Natural killer cell (primary cell): ENCODE measurements at regions not wholly inside any gene's neighbourhood (a gene's known extent, or its start where the extent isn't known, plus 50 kb on each side); places are given as distances from the start of the nearest gene placed in this dataset.
A peak's percentile ranks its signal among the peaks of the same experiment; 100 is the strongest.

Experiments
- ATAC-seq, 3 donors: fragments of 150-1000 bp in 2 of 3; fragments of 200-7000 bp in 1 of 3; cut with Tn5 transposase; 1 replicate in 1 of 3; 2 replicates in 2 of 3; pipeline ENCODE4 v1.10.0; 2021; ENCODE audit warnings: mild to moderate bottlenecking in 2 of 3, moderate library complexity in 2 of 3
- DNase-seq, 2 donors: peaks; one replicate each; pipeline versions ENCODE4 v3.0.0 to v3.0.0-alpha.2; 2013 to 2021; ENCODE audit warnings: mixed read lengths in 1 of 2
- H3K27ac ChIP-seq: one replicate; pipeline ENCODE4 v1.5.1; 2013; ENCODE audit warnings: mild to moderate bottlenecking, low read length
- H3K27me3 ChIP-seq: one replicate; pipeline ENCODE4 v1.6.1; 2013; ENCODE audit warnings: low read length; ENCODE audit not compliant: control insufficient read depth, insufficient read depth
- H3K36me3 ChIP-seq: one replicate; pipeline ENCODE4 v1.6.1; 2013; ENCODE audit warnings: low read length; ENCODE audit not compliant: control insufficient read depth, insufficient read depth
- H3K4me1 ChIP-seq: one replicate; pipeline ENCODE4 v1.6.1; 2013; ENCODE audit warnings: low read length; ENCODE audit not compliant: control insufficient read depth, insufficient read depth
- H3K4me3 ChIP-seq: one replicate; pipeline ENCODE4 v1.5.1; 2013; ENCODE audit warnings: low read length
- H3K9me3 ChIP-seq: one replicate; pipeline ENCODE4 v1.6.1; 2013; ENCODE audit warnings: low read length; ENCODE audit not compliant: control insufficient read depth, insufficient read depth
- H3K27ac Mint-ChIP-seq, 2 donors: one replicate each; pipeline ENCODE4 v1.8.0; 2022; ENCODE audit warnings: mild to moderate bottlenecking in 2 of 2, mixed read lengths in 2 of 2, moderate library complexity in 1 of 2
- H3K27me3 Mint-ChIP-seq, 2 donors: one replicate each; pipeline ENCODE4 v1.8.0; 2022; ENCODE audit warnings: low read depth in 2 of 2, mixed read lengths in 2 of 2
- H3K36me3 Mint-ChIP-seq: one replicate; pipeline ENCODE4 v1.8.0; 2022; ENCODE audit warnings: mixed read lengths
- H3K4me1 Mint-ChIP-seq, 2 donors: one replicate each; pipeline ENCODE4 v1.8.0; 2022; ENCODE audit warnings: mixed read lengths in 2 of 2
- H3K4me3 Mint-ChIP-seq: one replicate; pipeline ENCODE4 v1.8.0; 2022; ENCODE audit warnings: mild to moderate bottlenecking, moderate library complexity, mixed read lengths
- H3K9me3 Mint-ChIP-seq, 2 donors: one replicate each; pipeline ENCODE4 v1.8.0; 2022; ENCODE audit warnings: mixed read lengths in 2 of 2
- whole genome bisulfite sequencing: methylation state at CpG from one replicate; pipeline ENCODE4 v1.1.7; 2013; ENCODE audit warnings: missing lambda C conversion rate; ENCODE audit not compliant: insufficient coverage; 5-methylcytosine and 5-hydroxymethylcytosine counted together
- intact Hi-C: fragments of 100-400 bp; cut with micrococcal nuclease; formaldehyde crosslinking; loops from one replicate; pipeline ENCODE4 v1.14.2; 2022
- TF ChIP-seq, protein P1 (sequence below): fragments of 200-600 bp; IDR thresholded peaks from one replicate; pipeline ENCODE4 v1.8.0; 2022; ENCODE audit warnings: antibody characterized with exemption

DNA sequence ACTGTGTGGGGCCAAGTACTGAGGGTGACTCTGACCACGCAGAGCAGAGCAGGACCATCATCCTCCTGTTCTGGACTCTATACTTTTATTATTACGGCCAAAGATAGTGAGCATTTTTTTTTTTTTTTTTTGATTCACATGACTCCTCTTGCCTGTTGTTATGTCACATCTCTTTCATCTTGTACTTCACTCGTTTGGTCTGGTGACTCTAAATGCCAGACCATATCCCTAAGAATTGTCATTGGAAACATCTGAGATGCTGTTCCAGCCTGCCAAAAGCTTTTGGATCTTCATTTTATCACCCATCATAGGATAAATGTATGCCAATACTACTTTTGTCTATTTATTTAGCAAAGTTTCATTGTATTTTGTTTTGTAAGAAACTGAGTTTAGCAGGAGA lies 168.2 kb upstream of the RAI14 start:
- Histone ChIP-seq H3K4me3 (no peak overlapping the region), H3K4me1 (peaks cover 13% of the 10 kb centered on the region), H3K27me3 (no peaks in the 10 kb centered on the region), H3K36me3 (no peaks in the 10 kb centered on the region), H3K27ac (no peak overlapping the region), H3K9me3 (no peaks in the 10 kb centered on the region)
- H3K27me3 Mint-ChIP-seq = no peaks in the 10 kb centered on the region
- ATAC-seq = no peak
- no peak overlapping the region for H3K27ac Mint-ChIP-seq
- H3K9me3 Mint-ChIP-seq = no peaks in the 10 kb centered on the region
- TF ChIP-seq, protein P1, sequence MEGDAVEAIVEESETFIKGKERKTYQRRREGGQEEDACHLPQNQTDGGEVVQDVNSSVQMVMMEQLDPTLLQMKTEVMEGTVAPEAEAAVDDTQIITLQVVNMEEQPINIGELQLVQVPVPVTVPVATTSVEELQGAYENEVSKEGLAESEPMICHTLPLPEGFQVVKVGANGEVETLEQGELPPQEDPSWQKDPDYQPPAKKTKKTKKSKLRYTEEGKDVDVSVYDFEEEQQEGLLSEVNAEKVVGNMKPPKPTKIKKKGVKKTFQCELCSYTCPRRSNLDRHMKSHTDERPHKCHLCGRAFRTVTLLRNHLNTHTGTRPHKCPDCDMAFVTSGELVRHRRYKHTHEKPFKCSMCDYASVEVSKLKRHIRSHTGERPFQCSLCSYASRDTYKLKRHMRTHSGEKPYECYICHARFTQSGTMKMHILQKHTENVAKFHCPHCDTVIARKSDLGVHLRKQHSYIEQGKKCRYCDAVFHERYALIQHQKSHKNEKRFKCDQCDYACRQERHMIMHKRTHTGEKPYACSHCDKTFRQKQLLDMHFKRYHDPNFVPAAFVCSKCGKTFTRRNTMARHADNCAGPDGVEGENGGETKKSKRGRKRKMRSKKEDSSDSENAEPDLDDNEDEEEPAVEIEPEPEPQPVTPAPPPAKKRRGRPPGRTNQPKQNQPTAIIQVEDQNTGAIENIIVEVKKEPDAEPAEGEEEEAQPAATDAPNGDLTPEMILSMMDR = no peak
- WGBS = 79% methylated on average over 3 of the region's 3 CpGs
- H3K36me3 Mint-ChIP-seq = no peaks in the 10 kb centered on the region
- intact Hi-C loops = loop anchor here (5.0 kb wide), 1 partner anchor 34 kb away; no protein-coding TSS in a partner anchor
- peaks cover 40 to 46% of the 10 kb centered on the region in 2 donors for H3K4me1 Mint-ChIP-seq
- no peak for DNase-seq
- no peak overlapping the region for H3K4me3 Mint-ChIP-seq

DNA sequence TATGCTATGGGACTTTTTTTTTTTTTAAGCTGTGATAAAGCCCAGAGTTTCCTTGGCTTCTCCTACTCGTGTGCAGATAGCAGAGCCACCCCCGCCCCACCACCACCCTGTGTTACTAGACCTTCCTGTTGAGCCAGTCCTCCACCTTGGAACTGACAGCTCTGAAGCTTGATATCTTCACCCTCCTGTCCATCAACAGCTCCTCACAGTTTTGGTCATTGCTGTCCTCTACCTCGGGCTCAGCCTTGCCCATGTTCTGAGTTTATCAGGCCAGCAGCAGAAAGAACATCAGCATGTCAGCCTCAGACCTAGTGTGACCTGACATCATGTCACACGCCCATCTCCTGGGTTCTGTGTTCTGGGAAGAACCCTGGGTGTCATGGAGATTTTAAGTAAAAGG lies 167.1 kb upstream of the RAI14 start:
- H3K4me3 Mint-ChIP-seq = no peak overlapping the region

DNA sequence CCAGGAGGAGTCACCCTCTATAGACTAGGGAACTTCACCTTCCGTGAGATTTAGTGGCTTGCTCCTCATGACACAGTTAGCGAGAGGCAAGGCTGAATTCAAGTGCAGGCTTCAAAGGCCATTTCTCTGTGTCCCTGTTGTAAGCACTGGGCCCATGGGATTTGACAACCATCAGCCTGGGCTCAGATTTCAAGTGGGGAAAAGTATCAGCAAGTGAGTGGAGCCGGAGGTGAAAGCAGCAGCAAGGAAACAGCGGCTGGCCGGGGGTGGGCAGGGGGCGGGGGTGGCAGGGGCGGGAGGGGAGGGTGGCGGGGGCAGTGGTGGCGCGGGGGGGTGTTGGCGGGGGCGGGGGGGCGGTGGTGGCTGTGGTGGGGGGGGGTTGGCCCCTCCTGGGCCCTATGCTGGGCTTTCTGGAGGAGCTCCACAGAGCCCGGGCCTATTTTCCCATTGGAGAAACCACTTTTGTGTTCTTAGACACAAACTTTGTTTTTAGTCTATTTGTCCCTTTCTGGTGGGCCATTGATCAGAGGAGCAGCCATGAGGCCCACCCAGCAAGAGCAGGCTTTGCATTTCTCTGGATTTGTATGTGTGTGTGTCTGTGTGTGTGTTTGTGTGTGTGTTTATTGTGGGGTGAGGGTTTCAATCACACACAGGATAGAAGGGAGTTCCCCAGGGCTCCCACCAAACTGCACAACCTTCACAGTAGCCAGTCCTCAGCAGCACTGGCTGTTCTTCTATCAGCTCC lies 165.4 kb upstream of the RAI14 start:
- WGBS = 66% methylated on average over 3 of the region's 14 CpGs
- Mint-ChIP-seq H3K27me3 (no peaks in the 10 kb centered on the region), H3K9me3 (no peaks in the 10 kb centered on the region), H3K4me1 (peaks cover 68 to 73% of the 10 kb centered on the region in 2 donors), H3K27ac (peak overlapping the region; percentile 82 to 83), H3K4me3 (peak overlapping the region; percentile 65), H3K36me3 (no peaks in the 10 kb centered on the region)
- no peaks in the 10 kb centered on the region for H3K36me3 ChIP-seq
- H3K4me1 ChIP-seq = peaks cover 29% of the 10 kb centered on the region
- intact Hi-C loops = no loop called here
- H3K9me3 ChIP-seq = no peaks in the 10 kb centered on the region
- ATAC-seq (peak in 1 of 3 donors; percentile 21), DNase-seq (no peak)
- H3K27me3 ChIP-seq = no peaks in the 10 kb centered on the region
- H3K27ac ChIP-seq = peak overlapping the region; percentile 41
- no peak overlapping the region for H3K4me3 ChIP-seq
- TF ChIP-seq, protein P1 = no peak

More for the DNA sequence above, 167.1 kb upstream of the RAI14 start:
- H3K4me3 ChIP-seq = no peak overlapping the region
- no peaks in the 10 kb centered on the region for H3K27me3 ChIP-seq
- H3K4me1 ChIP-seq = peaks cover 14% of the 10 kb centered on the region
- H3K27ac ChIP-seq = no peak overlapping the region
- Mint-ChIP-seq H3K9me3 (no peaks in the 10 kb centered on the region), H3K4me1 (peaks cover 51 to 56% of the 10 kb centered on the region in 2 donors), H3K27ac (peak overlapping the region; percentile 8 to 61), H3K27me3 (no peaks in the 10 kb centered on the region), H3K36me3 (no peaks in the 10 kb centered on the region)
- H3K36me3 ChIP-seq = no peaks in the 10 kb centered on the region
- H3K9me3 ChIP-seq = no peaks in the 10 kb centered on the region
- no peak for DNase-seq
- intact Hi-C loops = loop anchor here (5.0 kb wide), 1 partner anchor 33 kb away; no protein-coding TSS in a partner anchor
- 67% methylated on average over 3 of the region's 4 CpGs for WGBS
- TF ChIP-seq, protein P1 = no peak
- no peak for ATAC-seq

DNA sequence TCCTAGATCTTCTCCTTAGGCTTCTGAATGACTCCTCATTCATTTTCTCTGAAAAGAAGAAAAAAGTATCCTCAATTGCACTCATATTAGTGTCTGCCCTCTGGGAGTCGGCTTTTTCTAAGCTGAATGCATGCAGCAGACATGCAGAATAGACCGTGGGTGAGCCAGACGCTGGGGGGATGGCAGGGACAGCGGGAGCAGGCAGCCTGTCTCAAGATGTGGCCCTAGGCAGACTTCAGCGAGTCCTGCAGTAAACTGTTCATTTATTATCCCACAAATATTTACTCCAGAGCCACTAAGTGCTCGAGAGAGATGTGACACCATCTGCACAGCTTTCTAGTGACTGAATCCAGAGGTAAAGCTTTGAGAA lies 164.9 kb upstream of the RAI14 start:
- no peaks in the 10 kb centered on the region for H3K27me3 ChIP-seq
- ATAC-seq (no peak), DNase-seq (no peak)
- no peaks in the 10 kb centered on the region for H3K9me3 ChIP-seq
- H3K36me3 ChIP-seq = no peaks in the 10 kb centered on the region
- Mint-ChIP-seq H3K9me3 (no peaks in the 10 kb centered on the region), H3K4me1 (peaks cover 70 to 76% of the 10 kb centered on the region in 2 donors), H3K4me3 (peak overlapping the region; percentile 57), H3K36me3 (no peaks in the 10 kb centered on the region), H3K27me3 (no peaks in the 10 kb centered on the region), H3K27ac (peak overlapping the region; percentile 82 to 83)
- intact Hi-C loops = no loop called here
- H3K27ac ChIP-seq = no peak overlapping the region
- no peak overlapping the region for H3K4me3 ChIP-seq
- 91% methylated on average over 6 of the region's 6 CpGs for WGBS
- peaks cover 35% of the 10 kb centered on the region for H3K4me1 ChIP-seq
- TF ChIP-seq, protein P1 = no peak
